Thoracic aorta (tissue), 2 donors: ENCODE measurements at regions not wholly inside any gene's neighbourhood (a gene's known extent, or its start where the extent isn't known, plus 50 kb on each side); places are given as distances from the start of the nearest gene placed in this dataset.

Experiments
- ATAC-seq: fragments of 150-250 bp; one replicate; pipeline ENCODE4 v1.8.0; 2017; ENCODE audit warnings: low read depth; ENCODE audit not compliant: insufficient number of reproducible peaks, low FRiP score
- DNase-seq: peaks from one replicate; pipeline ENCODE4 v3.0.0-alpha.2; 2020; ENCODE audit warnings: low spot score
- H3K27ac ChIP-seq, 2 donors: fragments of 200-600 bp; sonication (generic); 1 replicate in 1 of 2; 2 replicates in 1 of 2; pipeline ENCODE4 v1.5.1; 2016; ENCODE audit warnings: mild to moderate bottlenecking in 2 of 2, moderate library complexity in 2 of 2
- H3K27me3 ChIP-seq: fragments of 200-600 bp; sonication (generic); replicated peaks from 2 replicates; pipeline ENCODE4 v1.6.0; 2016; ENCODE audit warnings: mild to moderate bottlenecking; ENCODE audit not compliant: insufficient read depth
- H3K36me3 ChIP-seq: fragments of 200-600 bp; sonication (generic); one replicate; pipeline ENCODE4 v1.5.1; 2016
- H3K4me1 ChIP-seq, 2 donors: fragments of 200-600 bp; sonication (generic); 1 replicate in 1 of 2; 2 replicates in 1 of 2; pipeline versions ENCODE4 v1.5.1 to v1.6.0; 2016; ENCODE audit warnings: low read depth in 2 of 2, mild to moderate bottlenecking in 1 of 2; ENCODE audit not compliant: control insufficient read depth in 1 of 2
- H3K4me3 ChIP-seq: fragments of 200-600 bp; sonication (generic); 2 replicates; pipeline ENCODE4 v1.5.1; 2016; ENCODE audit warnings: mild to moderate bottlenecking
- H3K9me3 ChIP-seq: fragments of 200-600 bp; sonication (generic); 2 replicates; pipeline ENCODE4 v1.5.1; 2016
- CTCF ChIP-seq: fragments of 200-600 bp; sonication (generic); IDR thresholded peaks from one replicate; pipeline ENCODE4 v1.5.1; 2019; ENCODE audit warnings: antibody characterized with exemption

GRCh38 chr1:101706366-101706765 is 290.4 kb downstream of the OLFM3 start:
- Histone ChIP-seq H3K4me3 (no peak overlapping the region), H3K4me1 (no peaks in the 10 kb centered on the region), H3K27ac (no peak overlapping the region), H3K27me3 (no peaks in the 10 kb centered on the region), H3K9me3 (no peaks in the 10 kb centered on the region), H3K36me3 (no peaks in the 10 kb centered on the region)
- no peak for DNase-seq
- TF ChIP-seq CTCF, result no peak
- ATAC-seq, result no peak

GRCh38 chr1:101709721-101710120 is 287.0 kb downstream of the OLFM3 start:
- no peaks in the 10 kb centered on the region for H3K9me3 ChIP-seq
- H3K27ac ChIP-seq, result no peak overlapping the region
- H3K27me3 ChIP-seq, result no peaks in the 10 kb centered on the region
- no peak for DNase-seq
- no peaks in the 10 kb centered on the region for H3K36me3 ChIP-seq
- no peaks in the 10 kb centered on the region for H3K4me1 ChIP-seq
- ATAC-seq, result no peak
- no peak for TF ChIP-seq CTCF
- H3K4me3 ChIP-seq, result no peak overlapping the region

- no peak overlapping the region for H3K27ac ChIP-seq
- no peak for DNase-seq
- no peaks in the 10 kb centered on the region for H3K9me3 ChIP-seq
- TF ChIP-seq CTCF, result no peak
- no peak for ATAC-seq
- no peaks in the 10 kb centered on the region for H3K4me1 ChIP-seq
- no peak overlapping the region for H3K4me3 ChIP-seq
- no peaks in the 10 kb centered on the region for H3K27me3 ChIP-seq
- no peaks in the 10 kb centered on the region for H3K36me3 ChIP-seq
Observed at GRCh38 chr1:101713760-101714159, 283.0 kb downstream of the OLFM3 start.

- no peak for TF ChIP-seq CTCF
- Histone ChIP-seq H3K36me3 (no peaks in the 10 kb centered on the region), H3K4me1 (no peaks in the 10 kb centered on the region), H3K4me3 (no peak overlapping the region), H3K9me3 (no peaks in the 10 kb centered on the region), H3K27ac (no peak overlapping the region), H3K27me3 (no peaks in the 10 kb centered on the region)
- DNase-seq (no peak), ATAC-seq (no peak)
Observed at GRCh38 chr1:101723415-101723814, 273.3 kb downstream of the OLFM3 start.

GRCh38 chr1:101728029-101728428 is 268.7 kb downstream of the OLFM3 start:
- H3K36me3 ChIP-seq, result no peaks in the 10 kb centered on the region
- H3K4me3 ChIP-seq, result no peak overlapping the region
- ATAC-seq, result no peak
- no peak overlapping the region for H3K27ac ChIP-seq
- no peaks in the 10 kb centered on the region for H3K9me3 ChIP-seq
- no peaks in the 10 kb centered on the region for H3K27me3 ChIP-seq
- no peak for TF ChIP-seq CTCF
- no peaks in the 10 kb centered on the region for H3K4me1 ChIP-seq
- no peak for DNase-seq
